ENCODE measurements at regions not wholly inside any gene's neighbourhood (a gene's known extent, or its start where the extent isn't known, plus 50 kb on each side); places are given as distances from the start of the nearest gene placed in this dataset.

DNA sequence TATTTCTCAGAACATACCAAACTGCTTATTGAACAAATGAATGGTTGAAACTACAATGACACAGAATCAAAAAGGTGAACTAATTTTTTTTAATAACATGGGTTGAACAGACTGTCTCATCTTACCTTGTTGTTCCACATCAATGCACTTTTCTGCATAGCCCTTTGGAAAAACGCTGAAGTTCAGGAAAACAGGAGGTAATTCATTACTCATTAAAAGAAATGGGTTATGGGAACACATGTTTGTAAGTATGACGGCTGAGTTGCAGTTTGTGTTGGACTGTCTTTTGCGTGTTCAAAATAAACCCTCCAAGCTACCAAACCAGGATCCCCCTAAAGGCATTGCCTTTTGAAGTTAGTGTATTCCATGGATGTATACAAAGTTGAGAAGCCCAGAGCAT, 514.9 kb upstream of the PKN2 start:
- Mint-ChIP-seq H3K9me3 (no peaks in the 10 kb centered on the region), H3K4me1 (no peaks in the 10 kb centered on the region), H3K36me3 (ENCODE audit: low read depth) (no peaks in the 10 kb centered on the region), H3K27ac (no peak overlapping the region), H3K27me3 (ENCODE audit: low read depth, poor library complexity) (peaks cover 5% of the 10 kb centered on the region), H3K4me3 (no peak overlapping the region)
- DNase-seq, result no peak
- TF ChIP-seq, protein P1, sequence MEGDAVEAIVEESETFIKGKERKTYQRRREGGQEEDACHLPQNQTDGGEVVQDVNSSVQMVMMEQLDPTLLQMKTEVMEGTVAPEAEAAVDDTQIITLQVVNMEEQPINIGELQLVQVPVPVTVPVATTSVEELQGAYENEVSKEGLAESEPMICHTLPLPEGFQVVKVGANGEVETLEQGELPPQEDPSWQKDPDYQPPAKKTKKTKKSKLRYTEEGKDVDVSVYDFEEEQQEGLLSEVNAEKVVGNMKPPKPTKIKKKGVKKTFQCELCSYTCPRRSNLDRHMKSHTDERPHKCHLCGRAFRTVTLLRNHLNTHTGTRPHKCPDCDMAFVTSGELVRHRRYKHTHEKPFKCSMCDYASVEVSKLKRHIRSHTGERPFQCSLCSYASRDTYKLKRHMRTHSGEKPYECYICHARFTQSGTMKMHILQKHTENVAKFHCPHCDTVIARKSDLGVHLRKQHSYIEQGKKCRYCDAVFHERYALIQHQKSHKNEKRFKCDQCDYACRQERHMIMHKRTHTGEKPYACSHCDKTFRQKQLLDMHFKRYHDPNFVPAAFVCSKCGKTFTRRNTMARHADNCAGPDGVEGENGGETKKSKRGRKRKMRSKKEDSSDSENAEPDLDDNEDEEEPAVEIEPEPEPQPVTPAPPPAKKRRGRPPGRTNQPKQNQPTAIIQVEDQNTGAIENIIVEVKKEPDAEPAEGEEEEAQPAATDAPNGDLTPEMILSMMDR (IDR thresholded peaks at IDR 0.05), result no peak

DNA sequence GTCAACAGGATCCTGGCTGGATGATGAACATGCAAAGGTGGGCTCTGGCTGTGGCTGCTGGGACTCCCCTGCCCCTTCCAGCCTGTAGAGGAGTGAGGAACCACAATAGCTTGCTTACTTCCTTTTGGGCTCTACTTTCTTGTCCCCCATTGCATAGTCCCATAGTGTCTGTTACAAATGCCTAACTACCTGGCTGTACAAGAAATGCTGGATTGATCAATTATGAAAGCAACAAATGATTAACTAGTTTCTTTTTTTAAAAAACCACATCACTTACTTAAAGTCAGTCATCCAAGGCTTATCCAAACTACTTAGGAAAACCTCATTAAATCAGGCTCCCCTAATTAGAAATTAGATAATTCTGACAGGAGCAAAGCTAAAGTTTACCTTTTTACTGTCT, 514.1 kb upstream of the PKN2 start:
- Mint-ChIP-seq H3K27ac (no peak overlapping the region), H3K4me1 (no peaks in the 10 kb centered on the region), H3K36me3 (ENCODE audit: low read depth) (no peaks in the 10 kb centered on the region), H3K27me3 (ENCODE audit: low read depth, poor library complexity) (peaks cover 5% of the 10 kb centered on the region), H3K9me3 (no peaks in the 10 kb centered on the region), H3K4me3 (no peak overlapping the region)
- DNase-seq, result no peak
- TF ChIP-seq, protein P1 (IDR thresholded peaks at IDR 0.05), result no peak

DNA sequence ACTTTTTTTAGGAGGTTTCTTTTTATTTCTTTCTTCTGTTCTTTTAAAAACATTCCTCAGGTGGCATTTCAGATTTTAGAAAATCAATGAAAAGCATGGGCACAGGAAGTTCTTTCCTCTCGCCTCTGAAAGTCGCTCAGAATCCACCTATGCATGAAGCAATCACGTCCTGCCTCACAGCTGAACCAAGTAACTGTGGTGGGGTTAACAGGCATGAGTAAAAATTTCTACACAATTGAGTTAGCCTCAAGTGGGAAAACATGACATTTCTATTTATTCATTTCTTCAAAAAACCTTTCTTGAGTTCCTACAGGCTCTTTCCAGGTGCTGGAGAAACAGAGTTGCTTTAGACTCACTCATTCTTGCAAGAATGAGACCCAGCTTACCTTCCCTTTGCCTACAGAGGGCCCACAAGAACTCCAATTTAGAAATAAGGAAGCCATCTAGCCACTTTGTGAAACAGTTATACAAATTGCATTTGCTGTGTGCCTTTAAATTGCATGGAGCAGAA, 508.9 kb upstream of the PKN2 start:
- TF ChIP-seq, protein P1 (IDR thresholded peaks at IDR 0.05), result no peak
- DNase-seq, result no peak
- H3K9me3 Mint-ChIP-seq, result no peaks in the 10 kb centered on the region

DNA sequence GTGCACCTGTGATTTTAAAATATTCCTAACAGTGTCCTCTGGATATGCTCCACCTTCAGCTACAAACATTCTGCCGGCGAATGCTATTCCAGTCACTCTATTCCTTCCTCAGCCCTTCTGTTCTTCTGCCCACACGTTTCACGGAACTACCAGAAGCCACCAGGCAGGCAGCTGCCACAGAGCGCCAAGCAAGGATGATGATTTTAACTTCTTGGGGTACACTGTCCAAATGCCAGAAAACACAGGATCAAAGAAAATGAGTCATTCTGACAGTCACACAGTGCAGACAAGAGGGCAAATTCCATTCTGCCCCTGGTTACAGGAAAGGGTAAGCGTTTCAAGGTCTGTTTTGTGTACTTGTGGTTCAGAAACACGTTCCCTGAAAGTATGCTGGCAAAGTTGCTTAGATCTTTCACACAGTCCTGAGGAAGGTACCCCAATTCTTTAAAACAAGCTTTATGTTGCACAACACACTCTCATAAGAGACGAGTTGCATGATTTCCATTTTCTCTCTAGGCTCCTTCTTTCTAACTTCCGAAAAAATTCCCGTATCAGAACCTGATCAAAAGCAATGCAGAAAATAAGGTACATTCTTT, 508.3 kb upstream of the PKN2 start:
- DNase-seq, result no peak
- Mint-ChIP-seq H3K4me3 (no peak overlapping the region), H3K27me3 (ENCODE audit: low read depth, poor library complexity) (peaks cover 6% of the 10 kb centered on the region), H3K27ac (no peak overlapping the region), H3K36me3 (ENCODE audit: low read depth) (no peaks in the 10 kb centered on the region), H3K9me3 (no peaks in the 10 kb centered on the region), H3K4me1 (peaks cover 6% of the 10 kb centered on the region)
- TF ChIP-seq, protein P1 (IDR thresholded peaks at IDR 0.05), result no peak

More for the DNA sequence above, 508.9 kb upstream of the PKN2 start:
- Mint-ChIP-seq H3K36me3 (ENCODE audit: low read depth) (no peaks in the 10 kb centered on the region), H3K4me1 (peaks cover under 1% of the 10 kb centered on the region), H3K4me3 (no peak overlapping the region), H3K27ac (no peak overlapping the region), H3K27me3 (ENCODE audit: low read depth, poor library complexity) (peaks cover 6% of the 10 kb centered on the region)

DNA sequence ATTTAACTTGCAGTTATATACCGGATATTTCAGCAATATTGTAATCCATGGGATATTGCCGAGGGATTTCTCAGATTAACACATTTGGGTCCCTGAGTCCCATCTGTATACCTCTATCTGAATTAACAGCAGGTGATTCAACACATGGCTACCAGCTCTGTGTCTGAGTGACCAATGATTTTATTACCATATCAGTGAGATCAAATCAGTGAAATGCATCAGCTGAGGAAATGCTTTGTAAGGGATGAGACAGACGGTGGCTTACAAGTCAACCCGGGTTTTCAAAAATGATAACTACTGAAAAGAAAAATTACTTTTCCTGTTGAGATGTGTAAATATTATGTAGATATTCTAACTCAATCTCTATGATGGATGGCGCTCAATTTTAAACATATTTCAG, 504.1 kb upstream of the PKN2 start:
- no peak for DNase-seq
- TF ChIP-seq, protein P1 (IDR thresholded peaks at IDR 0.05), result no peak

DNA sequence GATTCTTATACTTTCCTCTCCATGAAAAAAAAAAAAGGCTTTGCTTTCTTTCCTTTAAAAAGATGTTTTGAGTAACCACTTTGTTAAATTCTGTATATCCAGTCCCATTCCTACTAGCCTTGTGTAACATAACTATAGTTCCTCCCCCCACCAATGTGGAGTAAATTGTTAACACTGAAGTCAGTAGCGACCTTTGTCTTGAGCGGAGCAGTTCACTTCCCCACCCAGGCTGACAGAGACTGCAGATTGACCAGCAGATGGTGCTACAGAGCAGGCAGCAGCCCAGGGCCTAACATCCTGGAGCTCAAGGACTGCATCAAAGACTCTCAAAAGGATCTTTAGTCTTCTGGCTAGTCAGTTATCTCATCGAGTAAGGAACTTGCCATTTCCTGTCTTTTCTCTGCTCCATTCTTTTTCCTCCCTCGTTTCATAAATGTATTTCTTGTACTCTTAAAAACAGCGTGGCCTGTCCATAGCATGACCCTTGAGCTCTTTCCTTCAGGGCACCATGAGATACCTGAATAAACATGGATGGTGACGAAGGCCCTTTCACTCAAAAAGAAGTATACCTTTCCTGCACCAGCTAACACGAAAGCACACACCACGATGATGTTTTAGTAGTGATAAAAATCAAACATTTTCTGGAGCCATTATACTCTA, 503.5 kb upstream of the PKN2 start:
- TF ChIP-seq, protein P1 (IDR thresholded peaks at IDR 0.05), result peak; percentile 96
- Mint-ChIP-seq H3K4me3 (no peak overlapping the region), H3K9me3 (no peaks in the 10 kb centered on the region), H3K4me1 (peaks cover 29% of the 10 kb centered on the region), H3K36me3 (ENCODE audit: low read depth) (no peaks in the 10 kb centered on the region), H3K27me3 (ENCODE audit: low read depth, poor library complexity) (peaks cover 6% of the 10 kb centered on the region), H3K27ac (no peak overlapping the region)
- peak; percentile 81 for DNase-seq

More for the DNA sequence above, 504.1 kb upstream of the PKN2 start:
- H3K27me3 Mint-ChIP-seq (ENCODE audit: low read depth, poor library complexity), result peaks cover 6% of the 10 kb centered on the region
- peaks cover 29% of the 10 kb centered on the region for H3K4me1 Mint-ChIP-seq
- H3K4me3 Mint-ChIP-seq, result no peak overlapping the region
- H3K27ac Mint-ChIP-seq, result no peak overlapping the region
- H3K9me3 Mint-ChIP-seq, result no peaks in the 10 kb centered on the region
- H3K36me3 Mint-ChIP-seq (ENCODE audit: low read depth), result no peaks in the 10 kb centered on the region
